ENCODE measurements at regions not wholly inside any gene's neighbourhood (a gene's known extent, or its start where the extent isn't known, plus 50 kb on each side); places are given as distances from the start of the nearest gene placed in this dataset.

- H3K4me1 ChIP-seq: no peaks in the 10 kb centered on the region
- intact Hi-C loops (cut with DNase I; ENCODE audit: low total_unique reads): no loop called here
- TF ChIP-seq, protein P1, sequence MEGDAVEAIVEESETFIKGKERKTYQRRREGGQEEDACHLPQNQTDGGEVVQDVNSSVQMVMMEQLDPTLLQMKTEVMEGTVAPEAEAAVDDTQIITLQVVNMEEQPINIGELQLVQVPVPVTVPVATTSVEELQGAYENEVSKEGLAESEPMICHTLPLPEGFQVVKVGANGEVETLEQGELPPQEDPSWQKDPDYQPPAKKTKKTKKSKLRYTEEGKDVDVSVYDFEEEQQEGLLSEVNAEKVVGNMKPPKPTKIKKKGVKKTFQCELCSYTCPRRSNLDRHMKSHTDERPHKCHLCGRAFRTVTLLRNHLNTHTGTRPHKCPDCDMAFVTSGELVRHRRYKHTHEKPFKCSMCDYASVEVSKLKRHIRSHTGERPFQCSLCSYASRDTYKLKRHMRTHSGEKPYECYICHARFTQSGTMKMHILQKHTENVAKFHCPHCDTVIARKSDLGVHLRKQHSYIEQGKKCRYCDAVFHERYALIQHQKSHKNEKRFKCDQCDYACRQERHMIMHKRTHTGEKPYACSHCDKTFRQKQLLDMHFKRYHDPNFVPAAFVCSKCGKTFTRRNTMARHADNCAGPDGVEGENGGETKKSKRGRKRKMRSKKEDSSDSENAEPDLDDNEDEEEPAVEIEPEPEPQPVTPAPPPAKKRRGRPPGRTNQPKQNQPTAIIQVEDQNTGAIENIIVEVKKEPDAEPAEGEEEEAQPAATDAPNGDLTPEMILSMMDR (IDR thresholded peaks at IDR 0.05): peak in 1 of 3 donors; percentile 28
- no peak for TF ChIP-seq POLR2AphosphoS5 (IDR thresholded peaks at IDR 0.05)
Measured at GRCh38 chr13:47598340-47598911, 402.6 kb downstream of the SUCLA2 start.

DNA sequence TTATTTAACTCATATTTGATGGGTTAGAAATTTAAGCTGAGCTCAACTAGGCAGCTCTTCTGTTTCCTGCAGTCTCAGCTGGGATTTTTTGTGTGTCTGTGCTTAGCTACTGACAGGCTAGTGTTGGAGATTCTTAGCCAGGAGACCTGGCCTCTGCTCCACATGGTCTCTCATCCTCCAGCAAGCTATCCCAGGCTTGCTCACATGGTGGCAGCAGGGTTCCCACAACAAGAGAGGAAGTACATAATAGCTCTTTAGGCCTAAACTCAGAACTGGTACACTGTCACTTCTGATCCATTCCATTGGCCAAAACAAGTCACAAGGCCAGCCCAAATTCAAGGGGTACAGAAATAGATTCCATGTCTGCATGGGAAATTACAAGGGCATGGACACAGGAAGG, 406.2 kb downstream of the SUCLA2 start:
- DNase-seq (ENCODE audit: low spot score in 2 of 2): no peak
- H3K36me3 ChIP-seq: no peaks in the 10 kb centered on the region
- H3K9me3 ChIP-seq: peaks cover 7% of the 10 kb centered on the region in 2 donors
- no peak overlapping the region for H3K27ac ChIP-seq
- intact Hi-C loops (cut with DNase I; ENCODE audit: low total_unique reads): no loop called here
- no peaks in the 10 kb centered on the region for H3K27me3 ChIP-seq
- H3K4me1 ChIP-seq: no peaks in the 10 kb centered on the region
- H3K4me3 ChIP-seq: no peak overlapping the region
- no peak for TF ChIP-seq POLR2A (IDR thresholded peaks at IDR 0.05)
- TF ChIP-seq, protein P1 (IDR thresholded peaks at IDR 0.05): no peak
- no peak for TF ChIP-seq POLR2AphosphoS5 (IDR thresholded peaks at IDR 0.05)

More at GRCh38 chr13:47598340-47598911, 402.6 kb downstream of the SUCLA2 start:
- H3K4me3 ChIP-seq: no peak overlapping the region
- no peaks in the 10 kb centered on the region for H3K9me3 ChIP-seq
- DNase-seq (ENCODE audit: low spot score in 2 of 2): no peak
- no peaks in the 10 kb centered on the region for H3K36me3 ChIP-seq
- H3K27ac ChIP-seq: no peak overlapping the region
- no peaks in the 10 kb centered on the region for H3K27me3 ChIP-seq

DNA sequence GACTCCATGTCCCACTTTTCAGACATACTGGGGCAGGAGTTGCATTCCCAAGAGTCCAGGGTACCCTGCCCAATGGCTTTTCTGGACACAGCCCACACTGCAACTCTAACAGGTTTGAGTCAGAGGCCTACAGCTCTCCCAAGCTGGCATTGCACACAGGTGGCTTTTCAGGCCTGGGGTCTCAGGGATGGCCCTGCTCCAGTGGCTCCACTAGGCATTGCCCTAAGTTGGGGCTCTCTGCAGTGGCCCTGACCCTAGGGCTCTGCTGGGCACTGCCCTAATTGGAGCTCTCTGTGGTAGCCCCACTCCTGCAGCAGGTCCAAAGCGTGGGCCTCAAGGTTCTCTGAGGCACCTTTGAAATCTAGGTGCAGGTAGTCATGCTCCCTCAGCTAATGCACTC, 408.8 kb downstream of the SUCLA2 start:
- Histone ChIP-seq H3K4me1 (no peaks in the 10 kb centered on the region), H3K4me3 (no peak overlapping the region), H3K9me3 (peaks cover 7% of the 10 kb centered on the region in 2 donors), H3K36me3 (no peaks in the 10 kb centered on the region), H3K27me3 (no peaks in the 10 kb centered on the region), H3K27ac (no peak overlapping the region)
- DNase-seq (ENCODE audit: low spot score in 2 of 2): no peak
- no peak for TF ChIP-seq POLR2AphosphoS5 (IDR thresholded peaks at IDR 0.05)
- TF ChIP-seq, protein P1 (IDR thresholded peaks at IDR 0.05): no peak
- TF ChIP-seq POLR2A (IDR thresholded peaks at IDR 0.05): no peak
- intact Hi-C loops (cut with DNase I; ENCODE audit: low total_unique reads): no loop called here

GRCh38 chr13:47588676-47589075, 412.4 kb downstream of the SUCLA2 start:
- no peaks in the 10 kb centered on the region for H3K27me3 ChIP-seq
- intact Hi-C loops (cut with DNase I; ENCODE audit: low total_unique reads): no loop called here
- DNase-seq (ENCODE audit: low spot score in 2 of 2): no peak

DNA sequence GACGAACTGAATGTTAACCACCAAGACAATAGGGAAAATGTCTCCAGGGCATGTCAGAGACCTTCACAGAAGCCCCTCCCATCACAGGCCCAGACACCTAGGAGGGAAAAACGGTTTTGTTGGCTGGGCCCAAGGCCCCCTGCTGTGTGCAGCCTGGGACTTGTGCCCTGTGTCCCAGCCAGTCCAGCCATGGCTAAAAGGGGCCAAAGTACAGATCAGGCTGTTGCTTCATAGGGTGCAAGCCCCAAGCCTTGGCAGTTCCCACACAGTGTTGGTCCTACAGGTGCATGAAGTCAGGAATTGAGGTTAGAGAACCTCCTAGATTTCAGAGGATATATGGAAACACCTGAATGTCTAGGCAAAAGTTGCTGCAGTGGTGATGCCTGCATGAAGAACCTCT, 428.7 kb downstream of the SUCLA2 start:
- Histone ChIP-seq H3K4me1 (no peaks in the 10 kb centered on the region), H3K9me3 (peaks cover 46 to 68% of the 10 kb centered on the region in 2 donors), H3K27ac (no peak overlapping the region), H3K4me3 (no peak overlapping the region), H3K27me3 (no peaks in the 10 kb centered on the region), H3K36me3 (no peaks in the 10 kb centered on the region)
- TF ChIP-seq POLR2A (IDR thresholded peaks at IDR 0.05): no peak
- no peak for TF ChIP-seq POLR2AphosphoS5 (IDR thresholded peaks at IDR 0.05)
- TF ChIP-seq, protein P1 (IDR thresholded peaks at IDR 0.05): no peak
- no peak for DNase-seq (ENCODE audit: low spot score in 2 of 2)
- intact Hi-C loops (cut with DNase I; ENCODE audit: low total_unique reads): no loop called here

More at GRCh38 chr13:47588676-47589075, 412.4 kb downstream of the SUCLA2 start:
- H3K4me1 ChIP-seq: no peaks in the 10 kb centered on the region
- no peaks in the 10 kb centered on the region for H3K36me3 ChIP-seq
- TF ChIP-seq, protein P1 (IDR thresholded peaks at IDR 0.05): no peak
- TF ChIP-seq POLR2AphosphoS5 (IDR thresholded peaks at IDR 0.05): no peak
- TF ChIP-seq POLR2A (IDR thresholded peaks at IDR 0.05): no peak
- no peak overlapping the region for H3K27ac ChIP-seq
- H3K9me3 ChIP-seq: peaks cover 7% of the 10 kb centered on the region in 2 donors
- H3K4me3 ChIP-seq: no peak overlapping the region
